ENCODE measurements at regions not wholly inside any gene's neighbourhood (a gene's known extent, or its start where the extent isn't known, plus 50 kb on each side); places are given as distances from the start of the nearest gene placed in this dataset.
A peak's percentile ranks its signal among the peaks of the same experiment; 100 is the strongest.

DNA sequence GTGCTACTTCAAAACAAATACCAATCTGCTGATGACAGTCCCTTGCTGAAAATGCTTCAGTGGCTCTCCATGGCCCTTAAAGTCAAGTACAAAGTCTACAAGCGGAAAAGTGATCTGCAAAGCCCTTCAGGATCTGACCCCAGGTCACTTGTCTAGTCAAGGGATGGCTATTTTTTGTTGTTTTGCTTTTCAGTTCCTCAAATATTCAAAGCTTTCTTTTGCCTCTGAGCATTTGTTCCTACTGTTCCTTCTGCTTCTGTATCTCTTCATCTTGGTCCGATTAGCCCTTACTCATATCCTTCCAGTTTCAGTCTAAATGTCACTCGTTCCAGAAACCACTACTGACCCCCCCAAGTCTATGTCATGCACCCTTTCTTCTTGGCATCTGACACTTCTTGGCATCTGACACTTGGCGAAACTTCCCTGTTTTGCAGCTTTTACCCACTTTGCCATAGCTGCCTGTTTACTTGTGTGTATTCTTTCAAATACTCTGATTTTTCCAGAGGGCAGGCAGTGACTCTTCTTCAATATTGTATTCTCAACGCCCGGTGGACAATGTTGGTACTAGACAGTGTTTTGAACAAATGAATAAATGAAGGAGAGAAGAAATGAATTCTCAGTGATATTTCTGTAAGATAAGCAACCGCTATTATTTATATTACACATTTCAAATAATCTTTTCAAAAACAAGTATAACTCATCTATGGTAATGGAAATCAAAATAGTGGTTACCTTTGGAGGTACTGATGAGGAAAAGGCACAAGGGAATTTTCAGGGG, 175.9 kb upstream of the FN1 start:
- DNase-seq: no peak
- Mint-ChIP-seq H3K27ac (no peak overlapping the region), H3K4me1 (peaks cover 37% of the 10 kb centered on the region), H3K4me3 (no peak overlapping the region), H3K27me3 (ENCODE audit: low read depth, poor library complexity) (peaks cover 13% of the 10 kb centered on the region), H3K9me3 (peaks cover 26% of the 10 kb centered on the region), H3K36me3 (ENCODE audit: low read depth) (peaks cover 18% of the 10 kb centered on the region)
- TF ChIP-seq, protein P1, sequence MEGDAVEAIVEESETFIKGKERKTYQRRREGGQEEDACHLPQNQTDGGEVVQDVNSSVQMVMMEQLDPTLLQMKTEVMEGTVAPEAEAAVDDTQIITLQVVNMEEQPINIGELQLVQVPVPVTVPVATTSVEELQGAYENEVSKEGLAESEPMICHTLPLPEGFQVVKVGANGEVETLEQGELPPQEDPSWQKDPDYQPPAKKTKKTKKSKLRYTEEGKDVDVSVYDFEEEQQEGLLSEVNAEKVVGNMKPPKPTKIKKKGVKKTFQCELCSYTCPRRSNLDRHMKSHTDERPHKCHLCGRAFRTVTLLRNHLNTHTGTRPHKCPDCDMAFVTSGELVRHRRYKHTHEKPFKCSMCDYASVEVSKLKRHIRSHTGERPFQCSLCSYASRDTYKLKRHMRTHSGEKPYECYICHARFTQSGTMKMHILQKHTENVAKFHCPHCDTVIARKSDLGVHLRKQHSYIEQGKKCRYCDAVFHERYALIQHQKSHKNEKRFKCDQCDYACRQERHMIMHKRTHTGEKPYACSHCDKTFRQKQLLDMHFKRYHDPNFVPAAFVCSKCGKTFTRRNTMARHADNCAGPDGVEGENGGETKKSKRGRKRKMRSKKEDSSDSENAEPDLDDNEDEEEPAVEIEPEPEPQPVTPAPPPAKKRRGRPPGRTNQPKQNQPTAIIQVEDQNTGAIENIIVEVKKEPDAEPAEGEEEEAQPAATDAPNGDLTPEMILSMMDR (IDR thresholded peaks at IDR 0.05): no peak

DNA sequence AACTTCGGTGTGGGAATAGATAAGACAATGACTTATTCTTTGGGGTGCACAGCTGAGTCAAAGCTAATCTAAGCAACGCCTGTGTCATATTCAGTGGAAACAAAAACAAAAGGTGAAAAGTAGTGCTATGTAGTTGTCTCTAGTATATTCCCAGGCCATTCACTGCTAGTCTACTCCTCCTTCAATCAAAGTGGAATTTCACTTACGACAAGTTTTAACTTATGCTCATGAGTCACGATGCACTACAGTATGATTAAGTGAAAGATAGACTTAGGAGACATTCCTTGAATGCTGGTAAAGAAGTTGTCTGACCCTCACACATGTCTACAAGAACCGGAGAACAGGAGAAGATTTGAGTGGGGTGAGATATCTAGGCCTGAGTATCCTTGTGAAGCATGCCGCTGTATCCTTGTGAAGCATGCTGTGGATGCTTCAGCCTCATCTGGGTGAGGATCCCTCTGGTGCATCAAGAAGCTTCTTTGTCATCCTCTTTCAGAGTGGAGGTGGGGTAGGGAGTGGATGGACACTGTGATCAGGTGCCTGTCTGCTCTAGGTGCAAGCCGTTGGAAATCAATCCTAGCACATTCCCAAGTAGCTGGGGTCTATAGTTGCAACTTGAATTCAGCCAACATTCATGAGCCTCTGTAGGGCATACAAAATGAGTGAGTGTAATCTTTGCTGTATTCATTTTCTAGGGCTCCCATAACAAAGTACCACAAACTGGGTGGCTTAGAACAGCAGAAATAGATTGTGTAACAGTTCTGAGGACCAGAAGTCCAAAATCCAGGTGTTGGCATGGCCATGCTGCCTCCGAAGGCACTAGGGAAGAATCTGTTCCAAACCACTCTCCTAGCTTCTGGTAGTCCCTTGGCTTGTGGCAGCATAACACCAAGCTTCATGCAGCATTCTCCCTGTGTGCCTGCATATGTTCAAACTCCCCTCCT, 173.5 kb upstream of the FN1 start:
- no peak overlapping the region for H3K4me3 Mint-ChIP-seq
- DNase-seq: no peak
- H3K9me3 Mint-ChIP-seq: peaks cover 9% of the 10 kb centered on the region
- H3K27ac Mint-ChIP-seq: peak overlapping the region; percentile 24
- TF ChIP-seq, protein P1 (IDR thresholded peaks at IDR 0.05): no peak
- H3K4me1 Mint-ChIP-seq: peaks cover 34% of the 10 kb centered on the region
- H3K27me3 Mint-ChIP-seq (ENCODE audit: low read depth, poor library complexity): peaks cover 12% of the 10 kb centered on the region
- peaks cover 2% of the 10 kb centered on the region for H3K36me3 Mint-ChIP-seq (ENCODE audit: low read depth)

DNA sequence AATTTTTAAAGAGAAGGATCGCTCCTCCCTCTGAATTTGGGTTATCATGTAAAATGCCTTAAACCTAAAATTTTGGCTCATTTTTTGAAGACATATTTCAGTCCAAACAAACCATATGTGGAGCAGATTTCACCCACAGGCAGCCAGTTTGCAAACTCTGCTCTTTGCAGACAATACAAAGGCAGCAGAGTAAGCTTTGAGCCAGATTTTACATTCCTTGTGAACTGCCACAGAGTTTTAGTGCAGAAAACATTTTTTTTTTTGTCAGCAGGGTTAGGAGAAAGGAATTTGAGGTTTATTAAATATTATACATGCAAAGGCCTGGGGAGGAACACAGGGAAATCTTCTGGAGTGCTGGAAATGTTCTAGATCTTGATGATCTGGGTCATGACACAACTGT, 171.9 kb upstream of the FN1 start:
- Mint-ChIP-seq H3K36me3 (ENCODE audit: low read depth) (no peaks in the 10 kb centered on the region), H3K4me1 (peaks cover 18% of the 10 kb centered on the region), H3K27me3 (ENCODE audit: low read depth, poor library complexity) (peaks cover 10% of the 10 kb centered on the region), H3K9me3 (no peaks in the 10 kb centered on the region), H3K27ac (no peak overlapping the region), H3K4me3 (no peak overlapping the region)
- TF ChIP-seq, protein P1 (IDR thresholded peaks at IDR 0.05): no peak
- DNase-seq: no peak

DNA sequence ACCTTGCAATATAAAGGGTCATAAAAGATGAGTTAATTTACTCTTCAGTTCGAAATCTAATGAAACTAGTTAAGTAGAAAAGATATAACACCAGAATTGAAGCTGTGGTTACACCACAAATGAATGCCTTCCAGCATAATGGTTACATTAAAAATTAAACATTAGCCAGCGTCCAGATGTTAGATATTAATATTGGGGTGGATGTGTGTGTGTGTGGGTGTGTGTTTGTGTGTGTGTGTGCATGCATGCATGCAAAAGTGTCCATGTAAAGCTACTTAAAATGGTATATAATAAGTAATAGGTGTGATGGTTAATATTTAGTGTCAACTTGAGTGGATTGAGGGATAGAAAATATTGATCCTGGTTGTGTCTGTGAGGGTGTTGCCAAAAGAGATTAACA, 170.4 kb upstream of the FN1 start:
- Mint-ChIP-seq H3K27me3 (ENCODE audit: low read depth, poor library complexity) (peaks cover 7% of the 10 kb centered on the region), H3K9me3 (no peaks in the 10 kb centered on the region), H3K27ac (no peak overlapping the region), H3K36me3 (ENCODE audit: low read depth) (no peaks in the 10 kb centered on the region), H3K4me3 (no peak overlapping the region), H3K4me1 (peaks cover 6% of the 10 kb centered on the region)
- DNase-seq: no peak
- TF ChIP-seq, protein P1 (IDR thresholded peaks at IDR 0.05): no peak

DNA sequence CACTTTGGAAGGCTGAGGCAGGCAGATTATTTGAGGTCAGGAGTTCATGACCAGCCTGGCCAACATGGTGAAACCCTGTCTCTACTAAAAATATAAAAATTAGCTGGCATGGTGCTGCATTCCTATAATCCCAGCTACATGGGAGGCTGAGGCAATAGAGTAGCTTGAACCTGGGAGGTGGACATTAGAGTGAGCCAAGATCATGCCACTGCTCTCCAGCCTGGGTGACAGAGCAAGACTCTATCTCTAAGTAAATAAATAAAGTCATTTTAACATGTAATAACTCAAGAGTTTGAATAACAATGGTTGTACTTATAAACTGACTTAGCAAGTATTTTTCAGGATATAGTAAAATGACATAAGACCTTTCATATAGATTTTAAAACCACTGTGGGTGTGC, 169.3 kb upstream of the FN1 start:
- TF ChIP-seq, protein P1 (IDR thresholded peaks at IDR 0.05): no peak
- Mint-ChIP-seq H3K4me3 (no peak overlapping the region), H3K36me3 (ENCODE audit: low read depth) (no peaks in the 10 kb centered on the region), H3K4me1 (no peaks in the 10 kb centered on the region), H3K27me3 (ENCODE audit: low read depth, poor library complexity) (peaks cover 7% of the 10 kb centered on the region), H3K9me3 (no peaks in the 10 kb centered on the region), H3K27ac (no peak overlapping the region)
- no peak for DNase-seq

Measured in nephron progenitor cell (in vitro differentiated cells).